HG02763 (cell line): ENCODE measurements at regions not wholly inside any gene's neighbourhood (a gene's known extent, or its start where the extent isn't known, plus 50 kb on each side); places are given as distances from the start of the nearest gene placed in this dataset.
"Not testable (repeated sequence)": the region's sequence is repeated elsewhere in the genome, so short reads cannot be mapped to it uniquely, and the experiment has no call there.

Source experiments
- ATAC-seq: cut with Tn5 transposase; IDR thresholded peaks from one replicate; pipeline ENCODE4 v1.9.1; 2021; ENCODE audit warnings: mild to moderate bottlenecking, moderate library complexity; ENCODE audit not compliant: unreplicated experiment

GRCh38 chr3:152209776-152210175 lies 59.0 kb upstream of the MBNL1 start:
- no peak for ATAC-seq

GRCh38 chr3:152210697-152211096 lies 58.0 kb upstream of the MBNL1 start:
- no peak for ATAC-seq

- no peak for ATAC-seq
Observed at GRCh38 chr3:152211655-152212054, 57.1 kb upstream of the MBNL1 start.

DNA sequence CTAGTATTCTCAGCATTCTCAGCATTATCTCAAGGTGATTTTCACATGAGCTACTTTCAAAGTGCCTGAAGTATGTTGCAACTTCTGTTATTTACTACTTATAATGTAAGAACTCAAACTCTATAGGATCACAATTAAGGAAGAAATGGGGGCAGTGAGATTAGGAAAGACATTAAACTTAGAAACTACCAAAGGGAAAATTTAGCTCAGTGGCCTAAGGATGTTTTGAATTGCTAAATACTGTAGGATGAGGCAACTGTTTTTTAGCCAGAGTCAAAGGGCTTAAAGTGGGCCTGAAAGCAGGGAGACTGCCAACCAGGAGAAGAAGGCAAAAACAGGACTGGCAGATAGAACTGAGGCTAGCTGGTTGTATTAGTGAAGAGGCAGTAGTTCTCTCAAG lies 55.5 kb upstream of the MBNL1 start:
- ATAC-seq = no peak

GRCh38 chr3:152213938-152214337 lies 54.8 kb upstream of the MBNL1 start:
- ATAC-seq = no peak

GRCh38 chr3:152216960-152217865 lies 51.5 kb upstream of the MBNL1 start:
- ATAC-seq = not testable (repeated sequence)

GRCh38 chr3:152218602-152219001 lies 50.1 kb upstream of the MBNL1 start:
- no peak for ATAC-seq
